ENCODE measurements at regions not wholly inside any gene's neighbourhood (a gene's known extent, or its start where the extent isn't known, plus 50 kb on each side); places are given as distances from the start of the nearest gene placed in this dataset.

DNA sequence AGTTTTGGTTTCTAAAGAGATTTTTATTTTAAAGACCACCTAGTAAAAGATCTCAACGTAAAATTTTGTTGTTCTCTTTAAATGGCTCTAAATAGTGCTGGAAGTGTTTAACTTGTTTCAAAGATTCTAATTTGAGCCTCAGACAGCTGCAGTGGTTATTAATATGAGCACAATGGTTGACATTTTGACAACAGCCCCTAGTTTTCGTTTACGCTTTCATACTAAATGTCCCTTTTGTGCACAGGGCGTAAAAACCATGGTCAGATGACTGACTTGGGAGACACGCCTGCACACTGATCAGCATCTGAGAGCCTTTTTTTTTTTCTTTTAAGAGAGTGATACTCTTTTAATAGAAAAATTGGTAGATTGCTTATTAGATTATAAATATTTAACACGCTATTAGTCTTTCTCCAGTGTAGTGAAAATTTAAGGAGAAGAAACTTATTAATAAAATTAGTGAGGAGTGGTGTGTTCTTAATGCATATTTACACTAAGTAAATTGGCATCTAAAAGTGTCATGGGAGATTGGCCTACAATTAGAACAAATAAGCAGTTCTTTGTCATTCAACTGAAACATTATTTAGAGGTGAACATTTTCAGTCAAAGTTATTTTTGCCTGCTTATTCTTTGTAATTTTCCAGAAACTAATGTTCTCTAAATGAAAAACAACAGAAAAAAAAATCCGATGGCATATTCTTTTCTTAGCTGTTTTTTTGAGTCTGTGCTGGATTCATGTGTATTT, 182.8 kb upstream of the PHYHIPL start:
- TF ChIP-seq, protein P1, sequence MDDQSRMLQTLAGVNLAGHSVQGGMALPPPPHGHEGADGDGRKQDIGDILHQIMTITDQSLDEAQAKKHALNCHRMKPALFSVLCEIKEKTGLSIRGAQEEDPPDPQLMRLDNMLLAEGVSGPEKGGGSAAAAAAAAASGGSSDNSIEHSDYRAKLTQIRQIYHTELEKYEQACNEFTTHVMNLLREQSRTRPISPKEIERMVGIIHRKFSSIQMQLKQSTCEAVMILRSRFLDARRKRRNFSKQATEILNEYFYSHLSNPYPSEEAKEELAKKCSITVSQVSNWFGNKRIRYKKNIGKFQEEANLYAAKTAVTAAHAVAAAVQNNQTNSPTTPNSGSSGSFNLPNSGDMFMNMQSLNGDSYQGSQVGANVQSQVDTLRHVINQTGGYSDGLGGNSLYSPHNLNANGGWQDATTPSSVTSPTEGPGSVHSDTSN (IDR thresholded peaks at IDR 0.05): no peak
- TF ChIP-seq NFE2L2 (conservative IDR thresholded peaks at IDR 0.05; ENCODE audit: low read length): no peak
- TF ChIP-seq, protein P2, sequence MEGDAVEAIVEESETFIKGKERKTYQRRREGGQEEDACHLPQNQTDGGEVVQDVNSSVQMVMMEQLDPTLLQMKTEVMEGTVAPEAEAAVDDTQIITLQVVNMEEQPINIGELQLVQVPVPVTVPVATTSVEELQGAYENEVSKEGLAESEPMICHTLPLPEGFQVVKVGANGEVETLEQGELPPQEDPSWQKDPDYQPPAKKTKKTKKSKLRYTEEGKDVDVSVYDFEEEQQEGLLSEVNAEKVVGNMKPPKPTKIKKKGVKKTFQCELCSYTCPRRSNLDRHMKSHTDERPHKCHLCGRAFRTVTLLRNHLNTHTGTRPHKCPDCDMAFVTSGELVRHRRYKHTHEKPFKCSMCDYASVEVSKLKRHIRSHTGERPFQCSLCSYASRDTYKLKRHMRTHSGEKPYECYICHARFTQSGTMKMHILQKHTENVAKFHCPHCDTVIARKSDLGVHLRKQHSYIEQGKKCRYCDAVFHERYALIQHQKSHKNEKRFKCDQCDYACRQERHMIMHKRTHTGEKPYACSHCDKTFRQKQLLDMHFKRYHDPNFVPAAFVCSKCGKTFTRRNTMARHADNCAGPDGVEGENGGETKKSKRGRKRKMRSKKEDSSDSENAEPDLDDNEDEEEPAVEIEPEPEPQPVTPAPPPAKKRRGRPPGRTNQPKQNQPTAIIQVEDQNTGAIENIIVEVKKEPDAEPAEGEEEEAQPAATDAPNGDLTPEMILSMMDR (IDR thresholded peaks at IDR 0.05): no peak
- TF ChIP-seq, protein P3, sequence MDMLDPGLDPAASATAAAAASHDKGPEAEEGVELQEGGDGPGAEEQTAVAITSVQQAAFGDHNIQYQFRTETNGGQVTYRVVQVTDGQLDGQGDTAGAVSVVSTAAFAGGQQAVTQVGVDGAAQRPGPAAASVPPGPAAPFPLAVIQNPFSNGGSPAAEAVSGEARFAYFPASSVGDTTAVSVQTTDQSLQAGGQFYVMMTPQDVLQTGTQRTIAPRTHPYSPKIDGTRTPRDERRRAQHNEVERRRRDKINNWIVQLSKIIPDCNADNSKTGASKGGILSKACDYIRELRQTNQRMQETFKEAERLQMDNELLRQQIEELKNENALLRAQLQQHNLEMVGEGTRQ (IDR thresholded peaks at IDR 0.05): no peak
- TF ChIP-seq, protein P4, sequence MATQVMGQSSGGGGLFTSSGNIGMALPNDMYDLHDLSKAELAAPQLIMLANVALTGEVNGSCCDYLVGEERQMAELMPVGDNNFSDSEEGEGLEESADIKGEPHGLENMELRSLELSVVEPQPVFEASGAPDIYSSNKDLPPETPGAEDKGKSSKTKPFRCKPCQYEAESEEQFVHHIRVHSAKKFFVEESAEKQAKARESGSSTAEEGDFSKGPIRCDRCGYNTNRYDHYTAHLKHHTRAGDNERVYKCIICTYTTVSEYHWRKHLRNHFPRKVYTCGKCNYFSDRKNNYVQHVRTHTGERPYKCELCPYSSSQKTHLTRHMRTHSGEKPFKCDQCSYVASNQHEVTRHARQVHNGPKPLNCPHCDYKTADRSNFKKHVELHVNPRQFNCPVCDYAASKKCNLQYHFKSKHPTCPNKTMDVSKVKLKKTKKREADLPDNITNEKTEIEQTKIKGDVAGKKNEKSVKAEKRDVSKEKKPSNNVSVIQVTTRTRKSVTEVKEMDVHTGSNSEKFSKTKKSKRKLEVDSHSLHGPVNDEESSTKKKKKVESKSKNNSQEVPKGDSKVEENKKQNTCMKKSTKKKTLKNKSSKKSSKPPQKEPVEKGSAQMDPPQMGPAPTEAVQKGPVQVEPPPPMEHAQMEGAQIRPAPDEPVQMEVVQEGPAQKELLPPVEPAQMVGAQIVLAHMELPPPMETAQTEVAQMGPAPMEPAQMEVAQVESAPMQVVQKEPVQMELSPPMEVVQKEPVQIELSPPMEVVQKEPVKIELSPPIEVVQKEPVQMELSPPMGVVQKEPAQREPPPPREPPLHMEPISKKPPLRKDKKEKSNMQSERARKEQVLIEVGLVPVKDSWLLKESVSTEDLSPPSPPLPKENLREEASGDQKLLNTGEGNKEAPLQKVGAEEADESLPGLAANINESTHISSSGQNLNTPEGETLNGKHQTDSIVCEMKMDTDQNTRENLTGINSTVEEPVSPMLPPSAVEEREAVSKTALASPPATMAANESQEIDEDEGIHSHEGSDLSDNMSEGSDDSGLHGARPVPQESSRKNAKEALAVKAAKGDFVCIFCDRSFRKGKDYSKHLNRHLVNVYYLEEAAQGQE (IDR thresholded peaks at IDR 0.05): no peak
- no peak for TF ChIP-seq JUN (IDR thresholded peaks at IDR 0.05)
- TF ChIP-seq RAD21 (conservative IDR thresholded peaks at IDR 0.05 in 1 of 2, IDR thresholded peaks at IDR 0.05 in 1 of 2): no peak
- no peak for TF ChIP-seq BHLHE40 (IDR thresholded peaks at IDR 0.05; ENCODE audit: low read depth, low read length)
- TF ChIP-seq HDAC2 (IDR thresholded peaks at IDR 0.05): no peak
- TF ChIP-seq ESRRA (IDR thresholded peaks at IDR 0.05; ENCODE audit: borderline replicate concordance, low read length): no peak
